ENCODE measurements at regions not wholly inside any gene's neighbourhood (a gene's known extent, or its start where the extent isn't known, plus 50 kb on each side); places are given as distances from the start of the nearest gene placed in this dataset.

GRCh38 chr18:30245766-30246455 is 796.6 kb downstream of the DSC3 start (continued):
- TF ChIP-seq RXRA (IDR thresholded peaks at IDR 0.05; ENCODE audit: insufficient read depth, low read depth, low read length), result no peak
- TF ChIP-seq HDAC6 (IDR thresholded peaks at IDR 0.05; ENCODE audit: low read depth, low read length), result no peak
- no peak for TF ChIP-seq SUZ12 (IDR thresholded peaks at IDR 0.05; ENCODE audit: low read length)
- no peak for TF ChIP-seq POLR2A (IDR thresholded peaks at IDR 0.05; ENCODE audit: control extremely low read depth in 1 of 2, low read depth in 2 of 2, low read length in 2 of 2)
- TF ChIP-seq CTBP2 (IDR thresholded peaks at IDR 0.05; ENCODE audit: borderline replicate concordance, insufficient read depth, insufficient read length, low read length), result no peak
- TF ChIP-seq SP1 (IDR thresholded peaks at IDR 0.05; ENCODE audit: low read depth, low read length), result no peak
- no peak for TF ChIP-seq CHD2 (IDR thresholded peaks at IDR 0.05; ENCODE audit: low read length)
